HepG2 (cell line): ENCODE measurements at regions not wholly inside any gene's neighbourhood (a gene's known extent, or its start where the extent isn't known, plus 50 kb on each side); places are given as distances from the start of the nearest gene placed in this dataset.
A peak's percentile ranks its signal among the peaks of the same experiment; 100 is the strongest.

Experiments
- ATAC-seq: fragments of 200-7000 bp; cut with Tn5 transposase; 3 replicates; pipeline ENCODE4 v1.9.1; 2020; ENCODE audit warnings: mild to moderate bottlenecking, moderate library complexity
- BruUV-seq: library from RNA; stranded (reverse); fragments of 400-500 nt; replicated peaks from 2 replicates; lab custom pipeline; 2021; lab: Mats Ljungman, UMichigan
- CTCF ChIA-PET: fragments of 300-600 bp; formaldehyde crosslinking; extraction: SDS; loops from one replicate; lab custom pipeline; 2021; ENCODE audit warnings: low total read pairs, inconsistent platforms, low intra/inter-chr PET ratio; lab: Yijun Ruan, JAX
- POLR2A ChIA-PET: fragments of 350-600 bp; sonication (Branson Sonifier 250); formaldehyde crosslinking; loops from one replicate; lab custom pipeline; 2020; ENCODE audit warnings: antibody characterized with exemption, inconsistent platforms; lab: Yijun Ruan, JAX
- DNase-seq: peaks from one replicate; pipeline ENCODE4 v3.0.0-alpha.2; 2015; ENCODE audit warnings: low spot score
- FAIRE-seq: peaks from 3 replicates; lab custom pipeline; 2011; peaks lifted over from hg19 to GRCh38; lab: Jason Lieb, UNC
- H2AFZ ChIP-seq: one replicate; pipeline ENCODE4 v1.6.1; 2011; ENCODE audit warnings: low read length, inconsistent platforms
- H3K27ac ChIP-seq: fragments of 300-600 bp; 3 replicates; pipeline ENCODE4 v1.8.0; 2011; ENCODE audit warnings: mixed run types, mild to moderate bottlenecking, mixed read lengths, low read length, inconsistent platforms; ENCODE audit not compliant: insufficient read depth; ENCODE audit errors: extremely low read length
- H3K27me3 ChIP-seq, 2 experiments: fragments of 200-600 bp in 1 of 2; 2 replicates in 1 of 2; 3 replicates in 1 of 2; pipeline versions ENCODE4 v1.6.0 to v1.8.0; 2011; ENCODE audit warnings: low read length in 2 of 2, mild to moderate bottlenecking in 2 of 2, moderate library complexity in 2 of 2, inconsistent platforms in 1 of 2; ENCODE audit not compliant: insufficient read depth in 2 of 2, control insufficient read depth in 1 of 2
- H3K36me3 ChIP-seq, 2 experiments: fragments of 200-600 bp in 1 of 2; replicated peaks in 1 of 2; 2 replicates in 1 of 2; 3 replicates in 1 of 2; pipeline versions ENCODE4 v1.5.1 to v1.8.0; 2011; ENCODE audit warnings: low read length in 2 of 2, inconsistent platforms in 1 of 2; ENCODE audit not compliant: insufficient read depth in 2 of 2, control insufficient read depth in 1 of 2
- H3K4me1 ChIP-seq: 2 replicates; pipeline ENCODE4 v1.5.1; 2012; ENCODE audit warnings: low read length, inconsistent platforms; ENCODE audit not compliant: insufficient read depth
- H3K4me2 ChIP-seq: 2 replicates; pipeline ENCODE4 v1.6.0; 2011; ENCODE audit warnings: low read depth, low read length, inconsistent platforms
- H3K4me3 ChIP-seq, 3 experiments: fragments of 200-600 bp in 1 of 3; sonication (generic), shearing (Covaris generic) in 1 of 3; replicated peaks in 1 of 3; 2 replicates each; pipeline ENCODE4 v1.5.1; 2011 to 2016; ENCODE audit warnings: low read length in 3 of 3, inconsistent platforms in 2 of 3, low read depth in 2 of 3, mild to moderate bottlenecking in 2 of 3, control low read depth in 1 of 3, mixed read lengths in 1 of 3; ENCODE audit not compliant: insufficient read depth in 1 of 3
- H3K79me2 ChIP-seq: one replicate; pipeline ENCODE4 v1.6.1; 2011; ENCODE audit warnings: low read length, inconsistent platforms; ENCODE audit not compliant: insufficient read depth
- H3K9ac ChIP-seq: 2 replicates; pipeline ENCODE4 v1.6.0; 2011; ENCODE audit warnings: mild to moderate bottlenecking, low read depth, low read length, inconsistent platforms; ENCODE audit not compliant: insufficient read depth
- H3K9me3 ChIP-seq: 2 replicates; pipeline ENCODE4 v1.5.1; 2012; ENCODE audit warnings: mild to moderate bottlenecking, low read length
- H4K20me1 ChIP-seq: 2 replicates; pipeline ENCODE4 v1.6.0; 2011; ENCODE audit warnings: inconsistent platforms, mild to moderate bottlenecking, low read length, moderate library complexity; ENCODE audit not compliant: insufficient read depth
- ATF6 ChIP-seq: sonication (generic); formaldehyde crosslinking; conservative IDR thresholded peaks from 2 replicates; pipeline ENCODE4 v1.4.0; 2020; ENCODE audit warnings: missing genetic modification reagents
- ATF7 ChIP-seq, 2 experiments: fragments of 450-650 bp in 1 of 2; sonication (generic) in 1 of 2; formaldehyde crosslinking in 1 of 2; IDR thresholded peaks; 2 replicates each; pipeline versions ENCODE4 v1.4.0 to v1.6.1; 2016 to 2020; ENCODE audit warnings: antibody characterized with exemption in 1 of 2, mild to moderate bottlenecking in 1 of 2, missing genetic modification reagents in 1 of 2
- CBX1 ChIP-seq: IDR thresholded peaks from one replicate; pipeline ENCODE4 v1.6.1; 2016; ENCODE audit warnings: antibody characterized with exemption, low read depth
- KLF6 ChIP-seq: IDR thresholded peaks from 2 replicates; pipeline ENCODE4 v1.8.0; 2016; ENCODE audit warnings: missing biosample characterization, missing genetic modification reagents
- MAFF ChIP-seq: IDR thresholded peaks from 2 replicates; pipeline ENCODE4 v1.6.1; 2011; ENCODE audit warnings: low read depth, low read length, improper control_type of control experiment
- NFATC3 ChIP-seq: sonication (generic); formaldehyde crosslinking; IDR thresholded peaks from 2 replicates; pipeline ENCODE4 v1.5.1; 2020; ENCODE audit warnings: mild to moderate bottlenecking, missing genetic modification reagents
- NONO ChIP-seq, 2 experiments: fragments of 450-650 bp in 1 of 2; sonication (generic) in 1 of 2; formaldehyde crosslinking in 1 of 2; IDR thresholded peaks in 1 of 2; conservative IDR thresholded peaks in 1 of 2; 2 replicates each; pipeline versions ENCODE4 v1.6.1 to v1.8.0; 2017 to 2022; ENCODE audit warnings: mild to moderate bottlenecking in 1 of 2, missing genetic modification reagents in 1 of 2, moderate library complexity in 1 of 2
- RAD21 ChIP-seq: fragments of 450-650 bp; formaldehyde crosslinking; IDR thresholded peaks from 2 replicates; pipeline ENCODE4 v1.5.0; 2020; ENCODE audit warnings: mild to moderate bottlenecking
- YY1 ChIP-seq: IDR thresholded peaks from 2 replicates; pipeline ENCODE4 v1.6.1; 2011; ENCODE audit warnings: low read length, low read depth, moderate library complexity, mild to moderate bottlenecking; ENCODE audit not compliant: insufficient read depth, insufficient replicate concordance
- ZFP82 ChIP-seq: sonication (generic); formaldehyde crosslinking; IDR thresholded peaks from 2 replicates; pipeline ENCODE4 v1.5.1; 2020; ENCODE audit warnings: mild to moderate bottlenecking, missing genetic modification reagents, borderline replicate concordance
- ZNF160 ChIP-seq: sonication (generic); formaldehyde crosslinking; IDR thresholded peaks from 2 replicates; pipeline ENCODE4 v1.8.0; 2022; ENCODE audit warnings: mild to moderate bottlenecking, inconsistent platforms, missing genetic modification reagents
- ZNF276 ChIP-seq: sonication (generic); formaldehyde crosslinking; IDR thresholded peaks from 2 replicates; pipeline ENCODE4 v1.4.0; 2020; ENCODE audit warnings: mild to moderate bottlenecking, low read depth, missing genetic modification reagents
- ZNF746 ChIP-seq: sonication (generic); formaldehyde crosslinking; IDR thresholded peaks from 2 replicates; pipeline ENCODE4 v1.8.0; 2022; ENCODE audit warnings: mild to moderate bottlenecking, missing genetic modification reagents
- WGBS: methylation state at CpG from one replicate; pipeline ENCODE4 v1.1.6; 2017; ENCODE audit warnings: low lambda C conversion rate; 5-methylcytosine and 5-hydroxymethylcytosine counted together
- in situ Hi-C: cut with HindIII; loops from 2 replicates; pipeline ENCODE4 v1.10.0; 2017; ENCODE audit warnings: low pct_unique_long_range_greater_than_20kb; ENCODE audit not compliant: extremely low pct_ligation_motif_present
- intact Hi-C: fragments of 100-400 bp; cut with micrococcal nuclease; formaldehyde crosslinking; loops from one replicate; pipeline ENCODE4 v1.10.0; 2022; ENCODE audit not compliant: unreplicated experiment

- no peak overlapping the region for H3K4me3 ChIP-seq
- BruUV-seq, result no TSS peak
- DNase-seq (no peak), ATAC-seq (no peak), FAIRE-seq (no peak)
- H3K27ac ChIP-seq, result no peak overlapping the region
- no peaks in the 10 kb centered on the region for H3K36me3 ChIP-seq
- H3K4me1 ChIP-seq, result peaks cover 7% of the 10 kb centered on the region; the same call in 1 of the 2 replicates
- POLR2A ChIA-PET, result no interaction called here
- in situ Hi-C loops, result no loop called here
- no peaks in the 10 kb centered on the region for H4K20me1 ChIP-seq
- intact Hi-C loops, result no loop called here
- no peak overlapping the region for H3K9ac ChIP-seq
- CTCF ChIA-PET, result no interaction called here
- H3K27me3 ChIP-seq, result peaks cover 0 to 4% of the 10 kb centered on the region in 2 experiments; a peak in 1 of 5 replicates
- no peaks in the 10 kb centered on the region for H3K79me2 ChIP-seq
- TF ChIP-seq CBX1, result no peak
- no peak for TF ChIP-seq RAD21 (CRISPR knock-in tag)
- TF ChIP-seq YY1, result no peak
- TF ChIP-seq, all 625 proteins: peak for 0
- 0 out of 2 replicates have a peak, but pooled peaks cover 11% of the 10 kb centered on the region for H3K9me3 ChIP-seq
- H3K4me2 ChIP-seq, result no peak overlapping the region
- H2AFZ ChIP-seq, result no peak overlapping the region
These were observed 59.5 kb upstream of the ARHGAP5 start for GRCh38 chr14:32017587-32017986.

- FAIRE-seq, result no peak
- no peak overlapping the region for H3K4me2 ChIP-seq
- POLR2A ChIA-PET, result interaction anchor here (1.4 kb wide), 1 partner anchor 58 kb away, joined by 4 read pairs; the partner anchor contains the start of gene ARHGAP5
- TF ChIP-seq ATF6 (CRISPR knock-in tag) (no peak), ATF7 (IDR thresholded peaks at IDR 0.05) (no peak), ATF7 (CRISPR knock-in tag; IDR thresholded peaks at IDR 0.05) (no peak), NONO (IDR thresholded peaks at IDR 0.05) (no peak), NONO (CRISPR knock-in tag; conservative IDR thresholded peaks at IDR 0.05) (no peak), ZNF276 (CRISPR knock-in tag) (no peak), NFATC3 (CRISPR knock-in tag) (no peak), ZNF746 (CRISPR knock-in tag) (no peak), ZFP82 (CRISPR knock-in tag) (no peak), MAFF (peak; percentile 34; the same call in 1 of the 2 replicates), KLF6 (CRISPR knock-in tag) (no peak), ZNF160 (no peak)
These were observed 58.6 kb upstream of the ARHGAP5 start for GRCh38 chr14:32018391-32019092.

More at GRCh38 chr14:32018391-32019092, 58.6 kb upstream of the ARHGAP5 start:
- Histone ChIP-seq H3K4me3 (no peak overlapping the region), H3K4me1 (peaks cover 7% of the 10 kb centered on the region; the same call in 1 of the 2 replicates), H3K36me3 (no peaks in the 10 kb centered on the region), H3K27me3 (peaks cover 0 to 4% of the 10 kb centered on the region in 2 experiments; a peak in 1 of 5 replicates), H2AFZ (no peak overlapping the region), H3K79me2 (no peaks in the 10 kb centered on the region), H3K9me3 (0 out of 2 replicates have a peak, but pooled peaks cover 11% of the 10 kb centered on the region), H4K20me1 (no peaks in the 10 kb centered on the region), H3K9ac (no peak overlapping the region), H3K27ac (no peak overlapping the region)
- no peak for DNase-seq
- no peak for ATAC-seq
- no TSS peak for BruUV-seq
- CTCF ChIA-PET, result no interaction called here
- intact Hi-C loops, result no loop called here
- in situ Hi-C loops, result no loop called here
- 4% methylated on average over 3 of the region's 3 CpGs for WGBS
